WTC11 (cell line): ENCODE measurements at regions not wholly inside any gene's neighbourhood (a gene's known extent, or its start where the extent isn't known, plus 50 kb on each side); places are given as distances from the start of the nearest gene placed in this dataset.

Source experiments
- ATAC-seq: fragments of 200-7000 bp; cut with Tn5 transposase; 2 replicates; pipeline ENCODE4 v1.10.0; 2021; ENCODE audit warnings: mild to moderate bottlenecking, moderate library complexity
- CTCF ChIA-PET: fragments of 300-600 bp; sonication (Branson Sonifier 250); formaldehyde crosslinking; loops from one replicate; lab custom pipeline; 2021; ENCODE audit warnings: antibody characterized with exemption; lab: Charles Lee
- POLR2A ChIA-PET: fragments of 350-600 bp; sonication (Branson Sonifier 250); formaldehyde crosslinking; loops from one replicate; lab custom pipeline; 2021; ENCODE audit warnings: antibody characterized with exemption; lab: Charles Lee
- DNase-seq: peaks from one replicate; pipeline ENCODE4 v3.0.0; 2021; ENCODE audit warnings: low spot score
- H3K27ac Mint-ChIP-seq: 2 replicates; pipeline ENCODE4 v1.8.0; 2021; ENCODE audit warnings: mixed read lengths
- H3K27me3 Mint-ChIP-seq: 2 replicates; pipeline ENCODE4 v1.8.0; 2021; ENCODE audit warnings: low read depth, mild to moderate bottlenecking, moderate library complexity, mixed read lengths
- H3K36me3 Mint-ChIP-seq: 2 replicates; pipeline ENCODE4 v1.8.0; 2021; ENCODE audit warnings: mixed read lengths
- H3K4me1 Mint-ChIP-seq: 2 replicates; pipeline ENCODE4 v1.8.0; 2022; ENCODE audit warnings: mixed read lengths
- H3K4me3 Mint-ChIP-seq: 2 replicates; pipeline ENCODE4 v1.8.0; 2021; ENCODE audit warnings: mild to moderate bottlenecking, moderate library complexity, mixed read lengths
- H3K9me3 Mint-ChIP-seq: 2 replicates; pipeline ENCODE4 v1.8.0; 2021; ENCODE audit warnings: mixed read lengths
- AFF4 ChIP-seq: sonication (generic); formaldehyde crosslinking; IDR thresholded peaks from 2 replicates; pipeline ENCODE4 v1.8.1; 2023; ENCODE audit warnings: mild to moderate bottlenecking, missing genetic modification reagents, borderline replicate concordance
- ARID4B ChIP-seq: sonication (generic); formaldehyde crosslinking; IDR thresholded peaks from 2 replicates; pipeline ENCODE4 v1.8.0; 2023; ENCODE audit warnings: missing genetic modification reagents, mild to moderate bottlenecking, borderline replicate concordance
- CDX4 ChIP-seq: fragments of 250-450 bp; sonication (Bioruptor Pico); IDR thresholded peaks from 2 replicates; pipeline ENCODE4 v1.9.0; 2021; ENCODE audit warnings: moderate library complexity, mild to moderate bottlenecking, inconsistent platforms, borderline replicate concordance
- E2F1 ChIP-seq: sonication (generic); formaldehyde crosslinking; IDR thresholded peaks from 2 replicates; pipeline ENCODE4 v1.8.0; 2022; ENCODE audit warnings: mild to moderate bottlenecking, missing genetic modification reagents
- E2F4 ChIP-seq: sonication (generic); formaldehyde crosslinking; IDR thresholded peaks from 2 replicates; pipeline ENCODE4 v1.8.1; 2022; ENCODE audit warnings: low read depth, mild to moderate bottlenecking, moderate library complexity, missing genetic modification reagents, borderline replicate concordance
- ERG ChIP-seq: fragments of 250-450 bp; sonication (Bioruptor Pico); IDR thresholded peaks from 2 replicates; pipeline ENCODE4 v1.8.0; 2021; ENCODE audit warnings: mild to moderate bottlenecking
- ESRRA ChIP-seq: sonication (generic); formaldehyde crosslinking; IDR thresholded peaks from 2 replicates; pipeline ENCODE4 v1.8.1; 2022; ENCODE audit warnings: mild to moderate bottlenecking, missing genetic modification reagents, borderline replicate concordance
- IRF1 ChIP-seq: sonication (generic); formaldehyde crosslinking; IDR thresholded peaks from 2 replicates; pipeline ENCODE4 v1.8.0; 2023; ENCODE audit warnings: missing genetic modification reagents
- IRF2 ChIP-seq: sonication (generic); formaldehyde crosslinking; IDR thresholded peaks from 2 replicates; pipeline ENCODE4 v1.8.0; 2022; ENCODE audit warnings: low read depth, missing genetic modification reagents, borderline replicate concordance
- MYBL2 ChIP-seq: sonication (generic); formaldehyde crosslinking; IDR thresholded peaks from 2 replicates; pipeline ENCODE4 v1.8.1; 2023; ENCODE audit warnings: mild to moderate bottlenecking, moderate library complexity, missing genetic modification reagents
- NFATC4 ChIP-seq: fragments of 250-450 bp; sonication (Bioruptor Pico); IDR thresholded peaks from 2 replicates; pipeline ENCODE4 v1.9.0; 2021; ENCODE audit warnings: mild to moderate bottlenecking
- NFYB ChIP-seq: sonication (generic); formaldehyde crosslinking; conservative IDR thresholded peaks from 2 replicates; pipeline ENCODE4 v1.8.0; 2022; ENCODE audit warnings: low read depth, missing genetic modification reagents
- RELA ChIP-seq: sonication (generic); formaldehyde crosslinking; IDR thresholded peaks from 2 replicates; pipeline ENCODE4 v1.8.1; 2022; ENCODE audit warnings: missing genetic modification reagents, mild to moderate bottlenecking, borderline replicate concordance
- SMAD4 ChIP-seq: sonication (generic); formaldehyde crosslinking; IDR thresholded peaks from 2 replicates; pipeline ENCODE4 v1.8.0; 2022; ENCODE audit warnings: mild to moderate bottlenecking, missing genetic modification reagents
- TP53 ChIP-seq: sonication (generic); formaldehyde crosslinking; IDR thresholded peaks from 2 replicates; pipeline ENCODE4 v1.8.1; 2023; ENCODE audit warnings: mild to moderate bottlenecking, missing genetic modification reagents
- USF2 ChIP-seq: sonication (generic); formaldehyde crosslinking; IDR thresholded peaks from 2 replicates; pipeline ENCODE4 v1.8.1; 2023; ENCODE audit warnings: mild to moderate bottlenecking, missing genetic modification reagents, moderate library complexity
- ZNF317 ChIP-seq: sonication (generic); formaldehyde crosslinking; IDR thresholded peaks from 2 replicates; pipeline ENCODE4 v1.8.1; 2023; ENCODE audit warnings: low read depth, mild to moderate bottlenecking, moderate library complexity, missing genetic modification reagents, borderline replicate concordance
- ZNF396 ChIP-seq: fragments of 250-450 bp; sonication (Bioruptor Pico); IDR thresholded peaks from 2 replicates; pipeline ENCODE4 v1.8.0; 2021; ENCODE audit warnings: mild to moderate bottlenecking, moderate library complexity, borderline replicate concordance

- Mint-ChIP-seq H3K27me3 (peaks cover 2% of the 10 kb centered on the region; the same call in 1 of the 2 replicates), H3K4me3 (no peak overlapping the region), H3K27ac (no peak overlapping the region)
- no peak for DNase-seq
- TF ChIP-seq IRF1 (CRISPR knock-in tag) (no peak), ESRRA (CRISPR knock-in tag) (no peak), ERG (CRISPR knock-in tag) (no peak), MYBL2 (CRISPR knock-in tag) (no peak), ZNF396 (CRISPR knock-in tag) (no peak), AFF4 (CRISPR knock-in tag) (no peak), ARID4B (CRISPR knock-in tag) (no peak), SMAD4 (CRISPR knock-in tag) (no peak), ZNF317 (CRISPR knock-in tag) (no peak), NFYB (CRISPR knock-in tag) (no peak), NFATC4 (no peak)
- TF ChIP-seq, all 79 proteins: peak for 0
- no peaks in the 10 kb centered on the region for H3K4me1 Mint-ChIP-seq
- ATAC-seq = no peak
- POLR2A ChIA-PET = no interaction called here
- no peaks in the 10 kb centered on the region for H3K9me3 Mint-ChIP-seq
- CTCF ChIA-PET = interaction anchor here (0.8 to 12.0 kb wide), 6 partner anchors 11 to 289 kb away, joined by 3 to 74 read pairs (median 4); no protein-coding TSS in a partner anchor
- H3K36me3 Mint-ChIP-seq = no peaks in the 10 kb centered on the region
These were observed 88.4 kb upstream of the FGF3 start for GRCh38 chr11:69907611-69908010.

- CTCF ChIA-PET = interaction anchor here (0.6 to 12.0 kb wide), 8 partner anchors 15 to 288 kb away, joined by 3 to 74 read pairs (median 4); no protein-coding TSS in a partner anchor
- POLR2A ChIA-PET = interaction anchor here (0.6 kb wide), 1 partner anchor 13 kb away, joined by 3 read pairs; no protein-coding TSS in a partner anchor
- Mint-ChIP-seq H3K27me3 (peaks cover 2% of the 10 kb centered on the region; the same call in 1 of the 2 replicates), H3K27ac (no peak overlapping the region), H3K9me3 (no peaks in the 10 kb centered on the region), H3K36me3 (no peaks in the 10 kb centered on the region), H3K4me3 (no peak overlapping the region), H3K4me1 (no peaks in the 10 kb centered on the region)
- no peak for ATAC-seq
- peak; percentile 8 for DNase-seq
- TF ChIP-seq E2F4 (CRISPR knock-in tag) (no peak), CDX4 (CRISPR knock-in tag) (no peak), TP53 (CRISPR knock-in tag) (no peak), E2F1 (no peak), RELA (CRISPR knock-in tag) (no peak), IRF2 (no peak), USF2 (CRISPR knock-in tag) (no peak)
These were observed 89.5 kb upstream of the FGF3 start for GRCh38 chr11:69908511-69909220.
